Loucy (cell line): ENCODE measurements at regions not wholly inside any gene's neighbourhood (a gene's known extent, or its start where the extent isn't known, plus 50 kb on each side); places are given as distances from the start of the nearest gene placed in this dataset.

ENCODE experiments used
- EZH2phosphoT487 ChIP-seq: fragments of 200-600 bp; IDR thresholded peaks from 2 replicates; pipeline ENCODE4 v1.6.1; 2018; ENCODE audit warnings: antibody characterized with exemption, mild to moderate bottlenecking, moderate library complexity, borderline replicate concordance
- TF ChIP-seq, protein P1 (sequence below): fragments of 200-600 bp; sonication (generic); conservative IDR thresholded peaks from 2 replicates; pipeline ENCODE4 v1.5.1; 2014; ENCODE audit warnings: mild to moderate bottlenecking, antibody characterized with exemption, low read length

DNA sequence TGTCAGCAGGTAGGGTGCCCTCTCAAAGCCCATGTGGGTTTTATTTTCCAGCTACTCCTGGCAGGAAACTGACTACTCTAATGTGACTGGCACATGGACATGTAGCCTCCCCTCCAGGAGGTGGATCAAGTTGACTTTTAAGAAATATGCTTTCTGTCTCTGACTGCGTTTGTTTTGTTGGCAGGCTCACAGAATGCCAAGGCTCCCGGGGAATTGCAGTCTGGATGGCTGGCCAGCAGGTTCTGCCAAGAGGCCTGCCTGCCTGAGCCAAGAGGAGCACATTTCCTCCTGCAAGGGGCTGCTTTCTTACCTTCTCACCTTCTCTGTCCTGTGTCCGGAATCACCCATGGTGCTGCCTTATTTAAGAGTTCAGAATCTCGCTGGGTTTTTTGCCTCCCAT, 217.3 kb upstream of the ERCC4 start:
- TF ChIP-seq, protein P1, sequence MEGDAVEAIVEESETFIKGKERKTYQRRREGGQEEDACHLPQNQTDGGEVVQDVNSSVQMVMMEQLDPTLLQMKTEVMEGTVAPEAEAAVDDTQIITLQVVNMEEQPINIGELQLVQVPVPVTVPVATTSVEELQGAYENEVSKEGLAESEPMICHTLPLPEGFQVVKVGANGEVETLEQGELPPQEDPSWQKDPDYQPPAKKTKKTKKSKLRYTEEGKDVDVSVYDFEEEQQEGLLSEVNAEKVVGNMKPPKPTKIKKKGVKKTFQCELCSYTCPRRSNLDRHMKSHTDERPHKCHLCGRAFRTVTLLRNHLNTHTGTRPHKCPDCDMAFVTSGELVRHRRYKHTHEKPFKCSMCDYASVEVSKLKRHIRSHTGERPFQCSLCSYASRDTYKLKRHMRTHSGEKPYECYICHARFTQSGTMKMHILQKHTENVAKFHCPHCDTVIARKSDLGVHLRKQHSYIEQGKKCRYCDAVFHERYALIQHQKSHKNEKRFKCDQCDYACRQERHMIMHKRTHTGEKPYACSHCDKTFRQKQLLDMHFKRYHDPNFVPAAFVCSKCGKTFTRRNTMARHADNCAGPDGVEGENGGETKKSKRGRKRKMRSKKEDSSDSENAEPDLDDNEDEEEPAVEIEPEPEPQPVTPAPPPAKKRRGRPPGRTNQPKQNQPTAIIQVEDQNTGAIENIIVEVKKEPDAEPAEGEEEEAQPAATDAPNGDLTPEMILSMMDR = no peak
- no peak for TF ChIP-seq EZH2phosphoT487
